ENCODE measurements at regions not wholly inside any gene's neighbourhood (a gene's known extent, or its start where the extent isn't known, plus 50 kb on each side); places are given as distances from the start of the nearest gene placed in this dataset.

DNA sequence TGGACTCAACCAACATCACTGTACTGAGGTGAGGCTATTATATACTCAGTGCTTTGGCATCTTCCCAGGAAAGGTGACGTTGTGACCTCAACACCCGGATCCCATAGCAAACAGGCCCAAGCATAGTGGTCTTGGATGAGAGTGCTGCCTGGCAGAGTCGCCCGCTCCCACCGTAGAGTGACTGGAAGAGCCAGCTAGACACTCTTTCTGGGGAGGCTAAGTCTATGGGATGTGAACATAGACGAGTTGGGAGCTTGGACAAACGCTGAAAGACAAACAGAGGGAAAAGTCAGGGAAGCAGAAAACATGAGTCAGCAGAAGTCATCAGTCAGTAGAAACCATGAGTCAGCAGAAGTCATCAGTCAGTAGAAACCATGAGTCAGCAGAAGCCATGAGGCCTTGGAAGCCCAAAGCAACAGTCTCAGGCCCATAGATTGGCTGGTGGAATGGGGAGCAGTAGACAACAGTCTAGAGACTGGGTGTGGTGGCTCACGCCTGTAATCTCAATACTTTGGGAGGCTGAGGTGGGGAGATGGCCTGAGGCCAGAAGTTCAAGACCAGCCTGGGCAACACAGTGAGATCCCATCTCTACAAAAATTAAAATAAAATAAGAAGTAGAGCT lies 66.4 kb upstream of the MAP1LC3B2 start (continued):
- TF ChIP-seq RNF219 (CRISPR knock-in tag; IDR thresholded peaks at IDR 0.05) (no peak), ZNF816 (CRISPR knock-in tag; IDR thresholded peaks at IDR 0.05; ENCODE audit: borderline replicate concordance) (no peak), CREB1 (IDR thresholded peaks at IDR 0.05) (no peak), CREB1 (CRISPR knock-in tag; IDR thresholded peaks at IDR 0.05) (no peak), MAFF (IDR thresholded peaks at IDR 0.05; ENCODE audit: low read depth, low read length) (peak; percentile 98), NFE2L2 (IDR thresholded peaks at IDR 0.05; ENCODE audit: low read length) (peak; percentile 75)
- TF ChIP-seq, protein P1, sequence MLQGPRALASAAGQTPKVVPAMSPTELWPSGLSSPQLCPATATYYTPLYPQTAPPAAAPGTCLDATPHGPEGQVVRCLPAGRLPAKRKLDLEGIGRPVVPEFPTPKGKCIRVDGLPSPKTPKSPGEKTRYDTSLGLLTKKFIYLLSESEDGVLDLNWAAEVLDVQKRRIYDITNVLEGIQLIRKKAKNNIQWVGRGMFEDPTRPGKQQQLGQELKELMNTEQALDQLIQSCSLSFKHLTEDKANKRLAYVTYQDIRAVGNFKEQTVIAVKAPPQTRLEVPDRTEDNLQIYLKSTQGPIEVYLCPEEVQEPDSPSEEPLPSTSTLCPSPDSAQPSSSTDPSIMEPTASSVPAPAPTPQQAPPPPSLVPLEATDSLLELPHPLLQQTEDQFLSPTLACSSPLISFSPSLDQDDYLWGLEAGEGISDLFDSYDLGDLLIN (CRISPR knock-in tag; IDR thresholded peaks at IDR 0.05; ENCODE audit: borderline replicate concordance) = no peak

DNA sequence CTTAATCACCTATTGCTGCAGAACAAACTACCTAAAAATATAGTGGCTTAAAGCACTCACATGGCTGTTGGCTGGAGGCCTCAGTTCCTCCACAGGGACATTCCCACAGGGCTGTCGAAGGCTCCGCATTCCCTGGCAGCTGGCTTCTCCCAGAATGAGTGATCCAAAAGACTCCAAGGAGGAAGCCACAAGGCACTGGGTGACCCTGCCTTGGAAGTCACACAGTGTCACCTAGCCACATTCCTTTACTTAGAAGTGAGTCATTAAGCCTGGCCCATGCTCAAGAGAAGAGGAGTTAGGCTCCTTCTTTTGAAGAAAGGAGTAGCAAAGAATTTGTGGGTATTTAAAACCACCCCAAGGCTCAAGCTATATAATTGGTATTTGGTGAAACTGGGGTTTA lies 63.9 kb upstream of the MAP1LC3B2 start:
- intact Hi-C loops (cut with micrococcal nuclease; ENCODE audit: unreplicated experiment) = no loop called here
- no TSS peak for BruUV-seq (replicated peaks)

More for the DNA sequence above, 63.9 kb upstream of the MAP1LC3B2 start:
- ChIA-PET CTCF (ENCODE audit: low intra/inter-chr PET ratio, low total read pairs) (no interaction called here), POLR2A (no interaction called here)
- Histone ChIP-seq H3K27me3 (ENCODE audit: control insufficient read depth in 1 of 2, insufficient read depth in 2 of 2, low read length in 2 of 2) (peaks cover 0 to 3% of the 10 kb centered on the region in 2 experiments; a peak in 1 of 5 replicates), H3K36me3 (replicated peaks in 1 of 2; ENCODE audit: control insufficient read depth in 1 of 2, insufficient read depth in 2 of 2, low read length in 2 of 2) (no peaks in the 10 kb centered on the region), H4K20me1 (ENCODE audit: insufficient read depth, low read length) (no peaks in the 10 kb centered on the region), H2AFZ (ENCODE audit: low read length) (no peak overlapping the region), H3K4me3 (replicated peaks in 1 of 3; ENCODE audit: insufficient read depth in 1 of 3, low read depth in 2 of 3, low read length in 3 of 3) (no peak overlapping the region), H3K9me3 (ENCODE audit: low read length) (no peaks in the 10 kb centered on the region), H3K4me1 (ENCODE audit: insufficient read depth, low read length) (no peaks in the 10 kb centered on the region), H3K4me2 (ENCODE audit: low read depth, low read length) (no peak overlapping the region), H3K9ac (ENCODE audit: insufficient read depth, low read depth, low read length) (no peak overlapping the region), H3K79me2 (ENCODE audit: insufficient read depth, low read length) (no peaks in the 10 kb centered on the region), H3K27ac (ENCODE audit: extremely low read length, insufficient read depth, low read length) (no peak overlapping the region)
- WGBS (ENCODE audit: low lambda C conversion rate) = 100% methylated on average over 1 of the region's 2 CpGs
- FAIRE-seq (no peak), DNase-seq (ENCODE audit: low spot score) (no peak), ATAC-seq (no peak)
- in situ Hi-C loops (cut with HindIII; ENCODE audit: extremely low pct_ligation_motif_present, low pct_unique_long_range_greater_than_20kb) = no loop called here
- TF ChIP-seq, protein P2, sequence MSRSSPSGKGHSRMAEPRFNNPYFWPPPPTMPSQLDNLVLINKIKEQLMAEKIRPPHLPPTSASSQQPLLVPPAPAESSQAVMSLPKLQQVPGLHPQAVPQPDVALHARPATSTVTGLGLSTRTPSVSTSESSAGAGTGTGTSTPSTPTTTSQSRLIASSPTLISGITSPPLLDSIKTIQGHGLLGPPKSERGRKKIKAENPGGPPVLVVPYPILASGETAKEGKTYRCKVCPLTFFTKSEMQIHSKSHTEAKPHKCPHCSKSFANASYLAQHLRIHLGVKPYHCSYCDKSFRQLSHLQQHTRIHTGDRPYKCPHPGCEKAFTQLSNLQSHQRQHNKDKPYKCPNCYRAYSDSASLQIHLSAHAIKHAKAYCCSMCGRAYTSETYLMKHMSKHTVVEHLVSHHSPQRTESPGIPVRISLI (CRISPR knock-in tag; IDR thresholded peaks at IDR 0.05; ENCODE audit: borderline replicate concordance) = no peak
- TF ChIP-seq SAP130 (CRISPR knock-in tag; IDR thresholded peaks at IDR 0.05; ENCODE audit: low read depth) (no peak), POGK (CRISPR knock-in tag; conservative IDR thresholded peaks at IDR 0.05) (no peak), HNF4A (CRISPR knock-in tag; IDR thresholded peaks at IDR 0.05) (no peak), YEATS2 (CRISPR knock-in tag; IDR thresholded peaks at IDR 0.05; ENCODE audit: borderline replicate concordance) (no peak), NKX3-1 (CRISPR knock-in tag; IDR thresholded peaks at IDR 0.05) (no peak), ZNF484 (CRISPR knock-in tag; IDR thresholded peaks at IDR 0.05; ENCODE audit: borderline replicate concordance, low read depth) (no peak), TAF1 (CRISPR knock-in tag; IDR thresholded peaks at IDR 0.05) (no peak), ZFP41 (CRISPR knock-in tag; IDR thresholded peaks at IDR 0.05; ENCODE audit: borderline replicate concordance) (no peak)
- TF ChIP-seq, protein P3, sequence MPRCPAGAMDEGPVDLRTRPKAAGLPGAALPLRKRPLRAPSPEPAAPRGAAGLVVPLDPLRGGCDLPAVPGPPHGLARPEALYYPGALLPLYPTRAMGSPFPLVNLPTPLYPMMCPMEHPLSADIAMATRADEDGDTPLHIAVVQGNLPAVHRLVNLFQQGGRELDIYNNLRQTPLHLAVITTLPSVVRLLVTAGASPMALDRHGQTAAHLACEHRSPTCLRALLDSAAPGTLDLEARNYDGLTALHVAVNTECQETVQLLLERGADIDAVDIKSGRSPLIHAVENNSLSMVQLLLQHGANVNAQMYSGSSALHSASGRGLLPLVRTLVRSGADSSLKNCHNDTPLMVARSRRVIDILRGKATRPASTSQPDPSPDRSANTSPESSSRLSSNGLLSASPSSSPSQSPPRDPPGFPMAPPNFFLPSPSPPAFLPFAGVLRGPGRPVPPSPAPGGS (CRISPR knock-in tag; IDR thresholded peaks at IDR 0.05) = no peak
